Activated CD8-positive, alpha-beta memory T cell treated with anti-CD3 and anti-CD28 coated beads for 48 hours (primary cell): ENCODE measurements at regions not wholly inside any gene's neighbourhood (a gene's known extent, or its start where the extent isn't known, plus 50 kb on each side); places are given as distances from the start of the nearest gene placed in this dataset.

Source experiments
- DNase-seq, 3 experiments: peaks; one replicate each; pipeline ENCODE4 v3.0.0-alpha.2; 2020; ENCODE audit warnings: low read depth in 2 of 3, low spot score in 2 of 3

DNA sequence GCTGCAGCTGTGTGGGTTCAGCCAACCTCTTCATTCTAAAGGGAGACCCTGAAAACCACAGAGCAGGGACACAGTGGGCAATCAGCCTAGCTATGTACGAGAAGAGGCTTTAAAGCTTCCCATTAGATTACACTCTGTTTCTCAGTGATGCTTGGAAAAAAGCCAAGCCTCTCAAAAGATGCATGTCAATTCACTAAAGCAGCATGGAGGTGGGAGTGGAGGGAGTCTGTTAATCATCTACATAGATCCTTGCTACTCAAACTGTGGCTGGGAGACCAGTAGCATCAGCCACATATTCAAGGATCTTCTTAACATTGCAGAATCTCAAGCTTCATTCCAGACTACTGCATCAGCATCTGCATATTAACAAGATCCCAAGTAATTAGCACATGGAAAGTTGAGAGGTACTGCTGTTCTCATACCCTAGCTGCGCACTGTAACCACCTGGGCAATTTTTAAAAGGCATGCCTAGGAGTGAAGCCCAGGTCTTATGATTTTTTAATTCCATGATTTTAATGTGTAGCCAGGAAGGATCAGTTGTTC lies 305.9 kb downstream of the PMP22 start:
- no peak for DNase-seq

DNA sequence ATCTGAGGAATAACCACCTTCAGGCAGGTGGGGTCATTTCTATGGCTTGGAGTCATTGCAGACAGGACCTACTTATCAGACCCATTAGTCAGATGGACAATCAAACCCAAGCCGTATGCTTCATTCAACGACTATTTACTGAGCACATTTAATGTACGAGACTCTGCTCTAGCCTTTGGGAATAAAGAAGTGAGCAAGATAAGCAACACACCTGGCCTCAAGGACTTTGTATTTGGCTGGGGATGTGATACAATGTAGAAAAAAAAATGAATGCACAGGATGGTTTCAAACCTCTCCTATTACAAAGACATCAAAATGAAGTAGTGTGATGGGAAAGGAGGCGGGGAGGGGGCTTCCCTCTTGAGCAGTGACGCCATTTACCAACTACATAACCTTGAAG lies 311.7 kb downstream of the PMP22 start:
- no peak for DNase-seq

DNA sequence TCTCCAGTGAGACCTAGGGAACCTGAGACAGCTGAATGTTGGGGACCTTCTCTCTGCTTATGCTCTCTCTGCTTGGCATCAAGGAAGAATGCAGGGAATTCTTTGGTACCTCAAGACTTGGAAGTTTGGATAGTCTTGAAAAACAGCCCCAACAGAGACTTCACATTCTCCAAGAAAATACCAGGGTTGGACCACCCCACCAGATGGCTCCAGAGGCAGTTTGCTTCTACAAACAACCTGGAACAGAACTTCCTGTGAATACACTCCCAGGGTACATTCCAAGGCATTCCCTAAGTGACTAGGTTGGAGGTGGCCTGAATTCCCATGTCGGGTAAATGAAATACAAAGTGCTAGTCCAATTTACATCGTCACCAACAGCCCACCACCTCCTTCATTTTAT lies 314.4 kb downstream of the PMP22 start:
- no peak for DNase-seq

DNA sequence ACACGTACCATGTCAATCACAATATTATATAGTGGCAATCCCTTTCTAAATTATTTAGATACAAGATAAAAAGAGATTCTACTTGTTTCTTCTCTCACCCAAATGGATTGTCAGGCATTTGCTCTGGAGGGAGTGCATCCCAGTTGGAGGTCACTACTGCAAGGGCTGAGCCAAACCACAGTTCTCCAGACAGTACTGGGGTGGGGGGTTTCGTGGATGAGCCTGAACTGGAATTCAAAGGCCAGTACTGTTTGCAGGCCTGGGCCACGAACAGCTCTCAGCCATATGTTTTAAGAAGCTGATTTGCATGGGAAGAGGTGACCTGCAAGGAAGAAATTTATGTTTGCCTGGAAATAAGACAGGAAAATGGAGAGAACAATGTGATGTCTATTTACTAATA lies 314.9 kb downstream of the PMP22 start:
- no peak for DNase-seq

DNA sequence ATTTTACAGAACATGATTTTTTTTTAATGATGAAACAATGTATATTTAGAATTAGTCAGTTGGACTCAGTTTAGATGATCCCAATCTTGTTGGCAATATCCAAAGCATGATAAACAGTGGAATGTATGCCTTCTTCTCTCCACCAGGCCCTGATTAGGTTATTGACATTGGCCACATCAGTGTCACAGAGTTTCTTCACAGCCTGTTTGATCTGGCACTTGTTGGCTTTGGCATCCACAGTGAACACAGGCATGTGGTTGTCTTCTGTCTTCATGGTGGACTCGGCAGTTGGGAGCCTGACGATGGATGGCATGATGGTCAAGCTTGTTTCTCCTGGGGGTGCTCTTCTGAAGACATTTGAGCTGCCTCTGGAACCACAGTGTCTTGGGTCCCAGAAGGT lies 317.5 kb downstream of the PMP22 start:
- DNase-seq, result no peak

DNA sequence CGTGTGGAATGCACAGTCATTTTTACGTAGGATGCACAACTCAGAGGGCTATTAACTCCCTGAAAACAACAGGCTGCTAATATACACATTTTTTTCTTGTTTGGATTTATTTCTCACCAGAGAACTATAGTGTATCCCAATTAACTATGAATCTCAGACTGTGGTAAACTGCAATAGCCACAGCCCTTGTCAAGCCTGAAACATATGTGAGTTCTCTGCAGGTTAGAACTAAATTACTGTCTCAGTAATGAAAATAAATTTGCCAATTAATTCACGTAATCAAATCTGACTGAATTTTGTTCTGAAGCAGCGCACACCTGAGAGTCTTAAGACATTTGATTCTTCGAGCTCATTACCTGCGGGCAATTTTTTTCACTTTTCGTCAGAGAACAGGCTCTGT lies 318.6 kb downstream of the PMP22 start:
- no peak for DNase-seq

DNA sequence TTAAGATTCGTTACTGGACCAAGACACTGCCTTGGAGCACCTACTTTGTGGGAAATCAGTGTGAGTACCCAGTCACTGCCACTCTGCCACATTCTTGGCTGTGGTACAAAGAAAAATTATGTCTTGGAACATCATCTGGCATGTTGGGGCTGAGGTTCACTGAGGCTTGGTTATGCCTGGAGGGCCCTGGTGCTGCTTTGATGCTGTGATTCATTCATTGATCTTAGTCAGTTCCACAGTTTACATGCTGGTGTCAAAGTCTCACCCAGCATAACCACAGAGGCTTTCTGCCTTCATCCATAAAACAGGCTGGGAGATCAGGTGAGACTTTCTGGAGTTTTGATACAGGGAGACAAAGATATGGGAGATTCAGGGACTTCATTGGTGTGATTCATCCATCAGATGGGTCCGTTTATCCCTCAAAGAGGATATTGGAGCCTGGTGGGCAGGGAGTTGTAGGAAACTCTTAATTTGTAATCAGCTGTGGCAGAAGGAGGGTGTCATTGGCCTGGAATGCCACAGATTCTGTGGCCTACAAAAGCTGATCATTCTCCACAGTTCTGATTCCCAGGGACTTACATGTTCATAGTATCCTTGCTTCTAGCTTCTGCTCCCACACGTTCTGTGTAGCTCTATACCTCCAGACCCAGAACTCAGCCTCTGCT lies 322.5 kb downstream of the PMP22 start:
- no peak for DNase-seq

DNA sequence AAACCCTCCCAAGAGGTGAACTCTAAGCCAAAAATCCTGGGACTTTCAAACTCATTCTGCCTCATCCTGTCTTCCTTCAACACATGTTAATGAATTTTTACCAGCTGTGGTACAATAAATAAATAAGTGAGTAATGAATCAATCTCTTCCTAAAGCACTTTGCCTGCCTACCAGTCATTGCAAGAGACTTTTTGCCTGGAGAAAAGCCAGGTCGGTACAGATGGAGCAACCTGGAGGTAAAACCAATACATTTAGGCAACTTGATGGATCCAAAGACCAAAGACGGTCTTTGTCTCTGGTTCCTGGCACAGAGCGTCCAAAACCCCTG lies 324.2 kb downstream of the PMP22 start:
- DNase-seq, result no peak

DNA sequence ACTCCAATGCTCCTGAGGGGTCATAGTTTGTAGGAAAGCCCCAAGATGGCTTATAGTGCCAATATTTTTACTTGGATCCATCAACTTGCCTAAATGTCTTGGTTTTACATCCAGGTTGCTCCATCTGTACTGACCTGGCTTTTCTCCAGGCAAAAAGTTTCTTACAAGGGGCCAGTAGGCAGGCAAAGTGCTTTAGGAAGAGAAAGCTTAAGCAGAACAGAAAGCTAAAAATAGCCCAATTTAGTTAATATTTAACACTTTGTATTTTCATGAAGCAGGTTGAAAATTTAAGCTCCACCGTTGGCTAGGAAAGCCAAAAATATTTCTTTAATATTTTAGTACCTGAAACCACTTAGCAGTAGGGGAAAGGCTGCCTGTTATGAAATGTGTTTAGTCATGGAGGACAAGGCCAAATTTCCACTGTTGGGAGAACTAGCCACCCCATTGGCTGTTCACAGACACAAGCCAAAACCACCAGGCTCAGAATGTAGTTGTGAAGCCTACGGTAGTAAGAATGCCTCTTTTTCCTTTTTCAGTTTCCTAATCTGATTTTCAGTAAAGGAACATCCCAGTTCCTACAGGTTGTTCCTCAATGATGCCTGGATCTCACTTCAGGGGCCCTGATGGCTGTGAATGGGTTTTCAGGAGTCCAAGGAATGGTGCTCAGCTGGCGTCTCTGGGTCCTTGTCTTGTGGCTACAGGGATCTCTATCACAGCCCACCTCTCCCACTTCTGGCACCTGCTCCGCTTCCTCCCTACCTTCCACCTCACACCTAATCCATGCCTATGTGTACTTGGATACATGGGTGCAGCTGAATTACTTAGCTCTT lies 324.8 kb downstream of the PMP22 start:
- no peak for DNase-seq

DNA sequence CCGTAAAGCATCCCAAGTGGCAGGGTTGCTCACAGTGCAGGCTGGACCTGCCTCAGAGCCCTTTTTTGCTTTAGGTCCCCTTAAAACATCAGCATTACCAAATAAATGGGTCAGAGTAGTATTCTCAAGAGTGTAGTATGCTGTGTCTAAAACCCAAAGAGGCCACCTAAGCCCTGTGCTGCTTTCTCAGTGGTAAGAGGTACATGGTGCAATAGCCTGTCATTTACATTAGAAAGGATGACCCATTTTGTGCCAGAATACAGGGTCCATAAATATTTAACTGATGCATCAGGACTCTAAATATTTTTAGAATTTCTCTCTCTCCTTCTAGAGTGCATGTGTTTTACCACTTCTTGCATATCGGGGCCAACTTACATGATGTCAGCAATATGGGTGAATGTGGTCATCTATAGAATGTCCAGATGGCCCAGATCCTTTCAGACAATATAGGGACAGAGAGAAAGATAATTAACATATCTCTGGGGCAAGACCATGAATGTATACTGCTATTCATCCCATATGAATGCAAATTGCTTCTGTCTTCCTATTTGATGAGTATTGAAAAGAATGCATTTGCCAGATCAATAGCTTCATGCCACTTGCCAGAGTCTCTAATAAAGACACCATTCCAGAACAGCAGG lies 329.2 kb downstream of the PMP22 start:
- DNase-seq, result no peak

DNA sequence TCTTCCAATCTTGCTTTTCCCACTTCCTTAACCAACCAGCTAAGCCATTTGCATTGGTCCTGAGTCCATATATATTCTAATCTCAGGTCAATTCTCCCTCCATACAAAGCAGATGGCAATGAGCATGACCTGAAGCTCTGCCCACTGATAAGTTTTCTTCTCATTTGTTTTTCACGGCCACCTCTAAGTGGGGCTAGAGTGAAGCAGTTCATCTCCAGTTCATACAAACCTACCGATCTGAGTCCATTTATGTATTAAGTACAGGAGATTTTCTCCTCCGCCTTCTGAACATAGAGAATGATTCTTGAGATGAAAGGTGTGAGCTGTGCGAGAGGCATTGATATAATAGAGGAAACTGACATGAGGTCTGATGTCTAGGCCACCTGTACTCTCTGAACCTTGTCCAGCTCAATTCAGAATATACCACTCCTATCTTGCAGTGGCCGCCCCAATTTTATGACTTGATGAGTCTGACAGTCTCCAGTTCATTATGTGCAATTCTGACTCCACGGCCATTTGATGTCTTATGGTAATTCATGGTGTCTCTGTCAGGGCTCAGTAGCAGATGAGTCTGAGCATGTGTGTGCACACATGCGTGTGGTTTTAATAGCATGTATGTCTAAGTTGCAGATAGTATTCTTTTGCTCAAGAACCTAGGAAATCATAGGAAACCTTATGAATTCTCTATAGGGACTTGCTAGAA lies 329.8 kb downstream of the PMP22 start:
- DNase-seq, result no peak

DNA sequence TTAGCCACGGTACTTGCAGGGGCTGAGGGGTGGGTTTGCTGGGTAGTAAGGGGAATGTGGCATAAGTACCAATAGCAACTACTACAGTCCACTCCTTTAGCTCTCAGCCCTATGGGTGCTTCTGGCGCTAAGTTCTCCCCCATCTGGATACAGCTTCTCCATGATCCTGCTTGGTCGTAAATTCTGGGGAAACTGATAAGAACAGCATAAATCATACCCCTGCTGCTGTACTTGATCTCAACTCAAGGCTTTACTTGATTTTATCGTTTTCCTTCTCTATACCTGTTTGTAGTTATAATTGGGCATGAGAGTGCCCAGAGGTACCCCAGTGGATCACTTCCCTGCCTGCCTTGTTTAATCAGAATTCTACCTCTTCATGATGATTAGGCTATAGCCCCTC lies 331.4 kb downstream of the PMP22 start:
- no peak for DNase-seq

DNA sequence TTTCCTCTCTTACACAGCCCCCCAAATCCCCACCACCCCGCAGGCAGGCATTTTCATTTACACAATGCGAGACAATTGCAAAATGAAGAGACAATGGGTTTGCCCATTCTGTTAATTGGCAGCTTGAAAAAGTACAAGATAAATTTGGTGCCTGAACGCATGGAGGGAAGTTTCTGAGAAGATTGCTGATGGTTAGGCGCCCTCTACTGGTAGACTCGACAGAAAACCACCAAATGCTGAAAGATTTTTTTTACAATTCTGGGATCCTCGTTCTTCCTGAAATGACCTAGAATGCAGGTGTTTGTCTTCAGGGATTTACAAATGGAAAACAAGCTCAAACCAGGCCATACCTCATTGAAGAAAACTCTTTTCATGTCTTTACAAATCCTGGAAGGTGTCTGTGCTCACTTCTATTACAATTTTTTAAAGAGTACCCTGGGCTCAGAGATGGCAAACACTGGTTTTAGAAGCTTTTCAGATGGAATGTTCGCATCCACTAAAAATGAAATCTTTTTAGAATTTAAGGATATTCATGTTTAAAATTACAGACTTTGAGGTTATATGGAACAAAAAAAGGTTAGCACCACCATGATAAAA lies 338.5 kb downstream of the PMP22 start:
- DNase-seq, result peak in 2 of 3 experiments; percentile 1 to 16

DNA sequence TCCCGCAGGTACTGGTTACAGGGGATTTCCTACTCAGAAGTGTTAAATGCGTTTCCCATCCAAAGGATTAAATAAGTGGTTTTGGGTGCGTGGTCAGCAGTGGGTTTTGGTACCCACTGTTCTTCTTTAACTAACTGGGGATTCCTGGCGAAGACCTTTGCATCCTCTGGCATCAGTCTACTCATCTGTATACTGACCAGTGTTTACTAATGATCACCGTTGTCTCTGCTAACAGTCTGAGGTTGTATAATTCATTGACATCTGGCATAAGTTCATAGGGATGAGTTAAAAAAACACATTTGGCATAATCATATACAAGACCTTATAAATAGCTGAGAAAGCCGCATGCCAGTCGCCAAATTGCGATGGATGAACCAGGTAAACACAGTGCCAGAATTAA lies 339.1 kb downstream of the PMP22 start:
- no peak for DNase-seq

DNA sequence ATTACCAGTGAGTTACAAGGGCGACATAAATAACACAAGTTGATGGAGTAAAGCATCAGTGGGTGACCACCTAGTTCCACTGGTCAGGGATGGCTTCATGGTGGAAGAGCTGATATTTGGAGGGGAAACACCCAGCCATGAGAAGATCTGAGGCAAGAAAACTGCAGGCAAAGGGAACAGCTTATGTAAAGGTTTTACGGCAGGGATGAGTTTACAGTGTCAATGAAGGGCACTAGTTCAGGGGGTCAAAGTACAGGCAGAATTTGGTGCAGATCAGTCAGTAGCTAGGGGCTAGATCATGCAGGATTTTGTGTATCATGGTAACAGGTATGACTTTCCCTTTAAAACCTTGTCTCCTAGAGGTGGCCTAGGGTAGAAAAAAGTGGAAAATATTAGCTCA lies 339.6 kb downstream of the PMP22 start:
- no peak for DNase-seq

DNA sequence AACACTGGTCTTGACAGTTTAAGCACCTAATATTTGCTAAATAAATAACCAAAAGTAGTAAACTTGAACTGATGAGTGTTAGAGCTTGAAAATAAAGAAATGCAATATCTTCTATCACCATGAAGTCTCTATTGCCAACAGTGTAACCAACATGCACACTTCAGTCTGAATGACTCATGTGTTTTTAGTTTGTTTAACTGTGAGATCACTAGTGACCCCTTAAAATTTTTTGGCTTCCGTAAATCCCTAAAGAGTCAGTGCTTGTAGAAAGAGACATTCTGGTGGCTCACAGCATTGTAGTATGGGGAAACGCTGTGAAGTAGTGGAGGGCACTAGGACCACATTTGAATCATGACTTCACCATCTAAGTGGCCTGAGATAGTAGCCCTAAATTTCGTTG lies 341.1 kb downstream of the PMP22 start:
- DNase-seq, result no peak

DNA sequence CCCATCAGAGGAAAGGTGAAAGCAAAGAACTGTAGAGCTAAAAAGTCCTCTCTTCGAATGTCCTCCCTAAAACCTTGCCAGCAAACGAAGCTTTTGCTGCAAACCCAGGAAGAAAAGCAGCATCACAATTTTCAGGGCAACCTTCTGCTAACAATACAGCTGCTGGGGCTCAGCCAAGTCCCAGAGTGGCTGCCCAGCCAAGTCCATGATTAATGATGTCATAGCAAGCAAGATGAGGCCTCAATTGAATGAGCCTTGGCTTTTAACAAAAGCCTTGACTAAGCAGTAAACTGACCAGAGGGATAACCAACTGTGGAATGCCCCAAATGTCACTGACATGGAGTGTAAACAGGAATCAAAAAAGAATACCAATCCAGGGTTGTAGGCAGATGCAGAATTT lies 342.7 kb downstream of the PMP22 start:
- no peak for DNase-seq

DNA sequence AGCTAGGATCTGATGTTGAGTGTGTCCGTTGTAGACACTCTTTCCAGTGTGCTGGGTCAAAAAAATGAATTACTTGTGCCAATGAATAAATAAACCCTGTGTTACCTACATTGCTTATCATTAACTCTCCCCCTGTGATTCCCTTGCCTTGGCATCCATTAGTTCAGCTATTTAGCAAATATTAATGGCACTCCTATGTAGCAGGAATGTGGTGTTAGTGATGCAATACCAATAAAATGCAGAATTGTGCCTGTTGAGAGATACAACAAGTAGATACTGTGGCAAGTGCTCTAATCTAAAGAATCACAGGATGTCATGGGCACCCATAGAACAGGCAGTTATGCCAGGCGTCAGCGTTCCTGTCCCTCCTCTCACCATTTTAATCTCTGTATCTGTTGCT lies 343.2 kb downstream of the PMP22 start:
- DNase-seq, result no peak

DNA sequence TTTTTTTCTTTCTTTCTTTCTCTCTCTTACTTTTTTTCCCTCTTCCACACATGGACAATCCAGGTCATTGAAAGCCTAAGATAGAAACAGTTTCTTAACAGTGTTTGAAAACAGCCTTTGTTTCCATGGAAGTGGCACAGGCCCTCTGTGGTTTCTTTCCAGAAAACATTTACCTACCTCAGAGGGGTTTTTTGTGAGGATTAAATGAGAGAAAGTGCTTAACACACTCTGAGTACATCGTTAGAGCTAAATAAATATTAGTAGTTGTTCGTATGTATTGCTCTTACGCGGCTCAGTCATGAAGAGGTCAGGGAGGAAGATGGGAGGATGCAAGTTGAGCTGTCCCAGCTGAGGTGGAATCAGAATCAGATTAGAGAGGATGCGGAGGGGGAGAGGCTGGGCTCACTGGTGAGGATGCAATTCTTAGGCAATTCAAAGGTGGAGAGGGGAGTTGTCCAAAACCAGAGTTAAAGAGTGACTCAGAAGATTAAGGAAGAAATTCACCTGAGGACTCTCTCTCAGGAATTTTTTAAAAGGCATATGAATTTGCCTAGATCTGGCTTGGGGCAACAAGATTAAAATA lies 345.4 kb downstream of the PMP22 start:
- DNase-seq, result no peak

DNA sequence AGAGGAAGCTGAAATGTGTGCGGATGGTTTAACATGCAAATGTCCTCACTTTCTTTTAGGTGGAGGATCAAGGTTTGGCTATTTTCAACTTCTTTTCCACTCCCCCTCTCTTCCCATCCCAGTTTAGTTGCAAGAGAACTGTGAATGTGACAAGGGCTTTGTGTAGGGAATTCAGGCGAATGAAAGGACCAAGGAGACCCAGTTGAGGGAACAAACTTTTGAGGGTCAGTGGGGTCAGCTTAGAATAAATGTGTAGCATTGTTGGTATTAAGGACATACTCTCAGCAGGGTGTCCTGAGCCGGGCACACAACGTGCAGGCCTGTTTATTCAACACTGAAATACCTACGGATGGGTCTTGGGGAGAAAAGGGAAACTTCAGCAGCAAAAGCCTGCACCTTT lies 346.0 kb downstream of the PMP22 start:
- DNase-seq, result no peak

DNA sequence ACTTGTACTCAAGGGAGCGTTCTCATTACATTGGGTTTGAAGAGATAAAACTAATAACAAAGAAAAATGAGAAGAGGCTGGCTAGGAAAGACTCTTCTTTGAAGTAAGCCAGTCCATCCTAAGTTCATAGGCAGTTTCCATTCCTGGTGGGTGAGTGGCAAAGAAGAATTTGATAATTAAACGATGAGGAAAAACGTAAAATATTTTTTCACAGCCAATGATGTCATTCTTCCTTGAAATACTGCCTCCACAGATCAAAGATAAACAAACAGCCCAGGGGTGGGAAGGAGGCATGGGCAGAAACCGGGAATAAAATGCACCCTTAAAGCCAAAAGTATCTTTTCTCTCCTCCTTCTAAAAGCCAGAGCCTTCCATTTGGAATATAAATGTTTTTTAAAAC lies 346.6 kb downstream of the PMP22 start:
- DNase-seq, result no peak
